GM12874 (cell line): ENCODE measurements at regions not wholly inside any gene's neighbourhood (a gene's known extent, or its start where the extent isn't known, plus 50 kb on each side); places are given as distances from the start of the nearest gene placed in this dataset.

Source experiments
- TF ChIP-seq, protein P1 (sequence below): IDR thresholded peaks from 2 replicates; pipeline ENCODE4 v1.5.1; 2011; ENCODE audit warnings: low read depth, mild to moderate bottlenecking, control low read depth, low read length, moderate library complexity; ENCODE audit not compliant: insufficient read depth

DNA sequence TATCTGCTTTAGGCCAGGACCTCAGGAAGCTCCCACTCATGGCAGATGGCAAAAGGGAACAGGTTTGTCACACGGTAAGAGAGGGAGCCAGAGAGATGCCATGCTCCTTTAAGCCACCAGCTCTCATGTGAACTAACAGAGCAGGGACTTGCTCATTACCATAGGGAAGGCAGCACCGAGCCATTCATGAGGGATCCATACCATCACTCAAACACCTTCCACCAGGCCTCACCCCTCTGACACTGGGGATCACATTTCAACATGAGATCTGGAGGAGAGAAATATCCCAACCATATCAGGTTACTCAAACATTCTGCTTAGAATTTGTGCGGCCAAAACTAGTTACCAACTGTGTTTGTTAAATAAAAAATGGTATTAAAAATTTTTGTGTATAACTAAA is 427.0 kb downstream of the UQCRFS1 start:
- TF ChIP-seq, protein P1, sequence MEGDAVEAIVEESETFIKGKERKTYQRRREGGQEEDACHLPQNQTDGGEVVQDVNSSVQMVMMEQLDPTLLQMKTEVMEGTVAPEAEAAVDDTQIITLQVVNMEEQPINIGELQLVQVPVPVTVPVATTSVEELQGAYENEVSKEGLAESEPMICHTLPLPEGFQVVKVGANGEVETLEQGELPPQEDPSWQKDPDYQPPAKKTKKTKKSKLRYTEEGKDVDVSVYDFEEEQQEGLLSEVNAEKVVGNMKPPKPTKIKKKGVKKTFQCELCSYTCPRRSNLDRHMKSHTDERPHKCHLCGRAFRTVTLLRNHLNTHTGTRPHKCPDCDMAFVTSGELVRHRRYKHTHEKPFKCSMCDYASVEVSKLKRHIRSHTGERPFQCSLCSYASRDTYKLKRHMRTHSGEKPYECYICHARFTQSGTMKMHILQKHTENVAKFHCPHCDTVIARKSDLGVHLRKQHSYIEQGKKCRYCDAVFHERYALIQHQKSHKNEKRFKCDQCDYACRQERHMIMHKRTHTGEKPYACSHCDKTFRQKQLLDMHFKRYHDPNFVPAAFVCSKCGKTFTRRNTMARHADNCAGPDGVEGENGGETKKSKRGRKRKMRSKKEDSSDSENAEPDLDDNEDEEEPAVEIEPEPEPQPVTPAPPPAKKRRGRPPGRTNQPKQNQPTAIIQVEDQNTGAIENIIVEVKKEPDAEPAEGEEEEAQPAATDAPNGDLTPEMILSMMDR = no peak

GRCh38 chr19:28764066-28764465 is 448.9 kb downstream of the UQCRFS1 start:
- TF ChIP-seq, protein P1 = no peak

DNA sequence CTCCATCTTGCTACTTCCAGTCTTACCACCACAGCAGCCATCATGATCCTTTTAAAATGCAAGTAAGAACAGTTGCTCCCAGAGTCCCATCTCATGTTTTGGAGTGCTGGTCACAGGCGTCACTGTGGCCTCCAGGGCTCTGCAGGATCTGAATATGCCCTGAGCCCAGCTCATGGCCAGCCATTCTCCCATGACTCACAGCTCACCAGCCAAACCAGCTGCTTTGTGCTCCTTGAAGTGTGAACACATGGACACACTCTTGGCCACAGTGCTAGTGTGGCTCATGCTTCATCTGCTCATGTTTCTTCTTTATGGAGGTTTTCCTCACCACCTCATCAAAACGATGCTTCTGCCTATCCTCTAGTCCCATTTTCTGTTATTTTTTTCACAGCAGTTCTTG is 466.5 kb downstream of the UQCRFS1 start:
- TF ChIP-seq, protein P1 = no peak

- TF ChIP-seq, protein P1 = no peak
Observed at GRCh38 chr19:28744943-28745342, 468.0 kb downstream of the UQCRFS1 start.

- TF ChIP-seq, protein P1 = no peak
Observed at GRCh38 chr19:28744014-28744413, 468.9 kb downstream of the UQCRFS1 start.

DNA sequence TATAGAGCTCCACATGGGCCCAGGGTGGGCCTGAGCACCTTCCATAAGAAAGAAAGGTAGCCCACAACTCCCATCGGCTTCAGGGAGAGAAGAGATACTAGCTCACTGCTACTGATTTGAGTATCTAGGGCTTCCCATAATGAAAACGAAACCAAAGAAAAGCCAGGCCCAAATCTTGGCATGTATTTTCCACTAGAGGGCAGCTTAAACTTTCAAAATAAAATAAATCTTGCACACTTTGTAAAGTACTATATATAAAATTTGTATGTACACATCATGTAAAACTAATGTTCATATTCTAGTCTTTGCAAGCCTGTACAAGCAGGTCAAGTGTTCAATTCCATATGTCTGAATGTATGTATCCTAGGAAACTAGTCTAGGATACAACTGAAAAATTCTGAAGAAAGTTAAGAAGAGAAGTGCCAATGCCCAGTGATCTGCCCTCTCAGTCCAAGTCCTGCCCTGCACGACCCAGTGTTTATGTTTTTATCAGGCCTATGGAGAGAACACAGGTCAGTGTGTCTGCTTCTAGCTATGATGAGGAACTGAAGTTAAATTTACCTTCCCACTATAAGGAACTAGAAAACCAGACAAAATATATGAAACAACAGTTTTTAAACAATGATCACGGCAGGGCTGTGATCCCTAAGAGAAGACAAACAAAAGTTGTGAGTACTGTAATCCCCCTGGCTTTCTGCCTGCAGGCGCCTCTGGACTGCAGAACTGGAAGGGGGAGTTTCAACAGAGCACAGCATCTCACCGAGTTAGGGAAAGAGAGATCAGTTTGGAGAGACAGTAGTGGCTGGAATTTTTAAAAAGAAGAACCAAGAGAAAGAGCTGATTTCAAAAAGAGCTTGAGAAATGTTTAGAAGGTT is 475.7 kb downstream of the UQCRFS1 start:
- TF ChIP-seq, protein P1 = peak; percentile 18; the same call in 1 of the 2 replicates

GRCh38 chr19:28736528-28736927 is 476.4 kb downstream of the UQCRFS1 start:
- TF ChIP-seq, protein P1 = no peak
